ENCODE measurements at regions not wholly inside any gene's neighbourhood (a gene's known extent, or its start where the extent isn't known, plus 50 kb on each side); places are given as distances from the start of the nearest gene placed in this dataset.

DNA sequence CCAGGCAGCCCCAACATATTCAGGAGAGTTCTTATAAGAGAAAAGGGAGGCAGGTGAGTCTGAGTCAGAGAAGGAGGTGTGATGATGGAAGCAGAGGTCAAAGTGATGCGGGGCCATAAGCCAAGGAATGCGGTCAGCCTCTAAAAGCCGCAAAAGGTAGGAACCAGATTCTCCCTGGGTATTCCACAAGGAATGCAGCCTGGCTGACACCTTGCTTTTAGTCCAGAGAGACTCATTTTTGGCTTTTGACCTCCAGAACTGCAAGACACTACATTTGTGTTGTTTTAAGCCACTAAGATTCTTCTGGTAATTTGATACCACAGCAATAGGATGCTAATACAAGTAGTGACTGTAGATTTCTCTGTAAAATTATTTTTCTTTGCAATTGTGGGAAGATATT lies 151.5 kb upstream of the EEPD1 start:
- TF ChIP-seq POLR2AphosphoS5 (IDR thresholded peaks at IDR 0.05): no peak
- no peak for TF ChIP-seq EP300 (IDR thresholded peaks at IDR 0.05; ENCODE audit: low read depth)
- TF ChIP-seq POLR2A (IDR thresholded peaks at IDR 0.05): no peak
- TF ChIP-seq, protein P1, sequence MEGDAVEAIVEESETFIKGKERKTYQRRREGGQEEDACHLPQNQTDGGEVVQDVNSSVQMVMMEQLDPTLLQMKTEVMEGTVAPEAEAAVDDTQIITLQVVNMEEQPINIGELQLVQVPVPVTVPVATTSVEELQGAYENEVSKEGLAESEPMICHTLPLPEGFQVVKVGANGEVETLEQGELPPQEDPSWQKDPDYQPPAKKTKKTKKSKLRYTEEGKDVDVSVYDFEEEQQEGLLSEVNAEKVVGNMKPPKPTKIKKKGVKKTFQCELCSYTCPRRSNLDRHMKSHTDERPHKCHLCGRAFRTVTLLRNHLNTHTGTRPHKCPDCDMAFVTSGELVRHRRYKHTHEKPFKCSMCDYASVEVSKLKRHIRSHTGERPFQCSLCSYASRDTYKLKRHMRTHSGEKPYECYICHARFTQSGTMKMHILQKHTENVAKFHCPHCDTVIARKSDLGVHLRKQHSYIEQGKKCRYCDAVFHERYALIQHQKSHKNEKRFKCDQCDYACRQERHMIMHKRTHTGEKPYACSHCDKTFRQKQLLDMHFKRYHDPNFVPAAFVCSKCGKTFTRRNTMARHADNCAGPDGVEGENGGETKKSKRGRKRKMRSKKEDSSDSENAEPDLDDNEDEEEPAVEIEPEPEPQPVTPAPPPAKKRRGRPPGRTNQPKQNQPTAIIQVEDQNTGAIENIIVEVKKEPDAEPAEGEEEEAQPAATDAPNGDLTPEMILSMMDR (IDR thresholded peaks at IDR 0.05): no peak
- Histone ChIP-seq H3K36me3 (no peaks in the 10 kb centered on the region), H3K4me1 (no peaks in the 10 kb centered on the region), H3K4me3 (no peak overlapping the region), H3K27me3 (no peaks in the 10 kb centered on the region), H3K27ac (no peak overlapping the region), H3K9me3 (no peaks in the 10 kb centered on the region)
- intact Hi-C loops (cut with DNase I; ENCODE audit: low total_unique reads): no loop called here
- DNase-seq: no peak
- in situ Hi-C loops (cut with MboI; ENCODE audit: low pct_ligation_motif_present in 1 of 4, low pct_unique_long_range_greater_than_20kb in 1 of 4, low sequenced_read_pairs in 3 of 4): no loop called here
- WGBS, 2 donors (ENCODE audit: low coverage in 1 of 2): 98 to 100% methylated on average over 1 to 3 of the region's 3 CpGs

DNA sequence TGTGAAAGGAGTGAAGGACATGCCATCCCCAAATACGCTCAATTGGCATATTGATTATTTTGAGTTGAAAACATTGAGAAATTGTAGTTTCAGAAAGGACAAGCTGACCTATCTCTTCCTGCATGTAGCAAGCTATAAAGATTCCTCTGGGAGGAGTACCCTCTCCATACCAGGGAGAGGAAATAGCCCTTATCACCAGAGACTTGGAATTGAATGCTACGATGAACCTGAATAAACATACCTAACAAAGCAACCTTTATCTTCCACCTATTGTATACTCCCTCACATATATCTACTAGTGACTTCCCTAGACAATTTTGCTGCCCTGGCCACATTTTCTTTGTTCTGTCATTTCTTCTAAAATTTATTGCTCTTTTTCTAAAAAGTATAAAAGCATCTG lies 150.2 kb upstream of the EEPD1 start:
- Histone ChIP-seq H3K4me3 (no peak overlapping the region), H3K27ac (no peak overlapping the region), H3K4me1 (no peaks in the 10 kb centered on the region), H3K36me3 (no peaks in the 10 kb centered on the region), H3K9me3 (no peaks in the 10 kb centered on the region), H3K27me3 (no peaks in the 10 kb centered on the region)
- WGBS, 2 donors (ENCODE audit: low coverage in 1 of 2): 71 to 75% methylated on average over 2 of the region's 2 CpGs
- DNase-seq: no peak
- intact Hi-C loops (cut with DNase I; ENCODE audit: low total_unique reads): no loop called here
- TF ChIP-seq POLR2A (IDR thresholded peaks at IDR 0.05) (no peak), EP300 (IDR thresholded peaks at IDR 0.05; ENCODE audit: low read depth) (no peak)
- in situ Hi-C loops (cut with MboI; ENCODE audit: low pct_ligation_motif_present in 1 of 4, low pct_unique_long_range_greater_than_20kb in 1 of 4, low sequenced_read_pairs in 3 of 4): no loop called here

DNA sequence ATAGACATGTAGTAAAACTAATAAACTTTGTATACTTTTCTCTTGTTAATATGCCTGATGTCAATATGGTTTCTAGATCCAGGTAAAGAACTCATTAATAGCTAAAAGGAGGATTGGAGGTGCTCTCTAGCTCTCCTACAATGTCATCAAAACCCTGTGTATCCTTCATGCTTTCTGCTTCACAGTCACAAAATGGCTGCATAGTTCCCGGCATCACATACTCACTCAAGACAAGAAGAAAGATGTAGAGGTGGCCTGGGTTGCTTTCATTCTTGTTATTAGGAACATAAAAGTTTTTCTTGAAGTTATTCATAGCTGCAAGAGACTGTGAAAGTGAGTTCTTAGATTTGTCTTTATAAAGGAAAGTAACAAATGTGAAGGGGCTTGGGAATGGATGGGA lies 149.7 kb upstream of the EEPD1 start:
- Histone ChIP-seq H3K9me3 (no peaks in the 10 kb centered on the region), H3K27ac (no peak overlapping the region), H3K27me3 (no peaks in the 10 kb centered on the region), H3K36me3 (no peaks in the 10 kb centered on the region), H3K4me1 (no peaks in the 10 kb centered on the region), H3K4me3 (no peak overlapping the region)
- DNase-seq: no peak
- TF ChIP-seq, protein P1 (IDR thresholded peaks at IDR 0.05): no peak
- in situ Hi-C loops (cut with MboI; ENCODE audit: low pct_ligation_motif_present in 1 of 4, low pct_unique_long_range_greater_than_20kb in 1 of 4, low sequenced_read_pairs in 3 of 4) (no loop called here), intact Hi-C loops (cut with DNase I; ENCODE audit: low total_unique reads) (no loop called here)
- WGBS, 2 donors (ENCODE audit: low coverage in 1 of 2): 90 to 100% methylated on average over 1 of the region's 1 CpG

DNA sequence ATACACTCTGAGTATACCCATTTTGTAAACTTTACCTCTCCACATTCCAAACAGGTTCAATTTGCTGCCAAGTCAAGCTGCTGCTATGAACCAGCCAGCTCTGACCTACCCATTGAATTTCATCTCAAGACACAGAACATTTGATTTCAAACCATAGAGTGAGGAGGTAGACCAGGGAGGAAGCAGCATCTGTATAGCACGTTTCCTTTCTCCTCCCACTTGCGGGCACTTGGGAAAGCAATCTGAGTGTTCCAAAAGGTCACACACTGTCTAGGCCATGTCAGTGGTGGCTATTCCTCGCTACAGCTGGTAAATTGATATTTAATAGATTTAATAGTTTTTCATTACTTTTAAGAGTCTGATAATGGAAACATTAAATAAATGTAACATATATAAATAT lies 147.8 kb upstream of the EEPD1 start:
- Histone ChIP-seq H3K4me3 (no peak overlapping the region), H3K27me3 (no peaks in the 10 kb centered on the region), H3K36me3 (no peaks in the 10 kb centered on the region), H3K27ac (no peak overlapping the region), H3K9me3 (no peaks in the 10 kb centered on the region), H3K4me1 (no peaks in the 10 kb centered on the region)
- in situ Hi-C loops (cut with MboI; ENCODE audit: low pct_ligation_motif_present in 1 of 4, low pct_unique_long_range_greater_than_20kb in 1 of 4, low sequenced_read_pairs in 3 of 4) (no loop called here), intact Hi-C loops (cut with DNase I; ENCODE audit: low total_unique reads) (no loop called here)
- DNase-seq: no peak
- no peak for TF ChIP-seq EP300 (IDR thresholded peaks at IDR 0.05; ENCODE audit: low read depth)
- TF ChIP-seq POLR2AphosphoS5 (IDR thresholded peaks at IDR 0.05): no peak
- no peak for TF ChIP-seq POLR2A (IDR thresholded peaks at IDR 0.05)
- 80 to 89% methylated on average over 3 of the region's 3 CpGs for WGBS, 2 donors (ENCODE audit: low coverage in 1 of 2)

DNA sequence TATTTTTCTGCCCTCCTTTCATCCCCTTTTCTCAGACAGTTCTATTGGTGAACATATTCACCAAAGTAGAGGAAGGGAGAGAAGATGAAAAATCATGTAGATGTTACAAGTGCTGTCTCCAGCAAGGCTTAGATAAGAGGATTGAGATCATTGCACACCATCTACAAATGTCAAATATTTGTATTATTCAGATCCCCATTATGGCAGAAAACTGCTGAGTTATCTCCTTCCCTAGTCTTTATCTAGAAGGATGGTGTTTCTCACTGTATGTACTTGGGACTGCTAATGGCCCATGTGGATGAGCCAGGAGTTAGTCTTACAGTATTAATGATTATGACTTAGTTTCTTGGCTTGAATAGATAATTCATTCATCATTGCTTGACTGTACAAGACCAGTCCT lies 147.2 kb upstream of the EEPD1 start:
- no peaks in the 10 kb centered on the region for H3K27me3 ChIP-seq
- intact Hi-C loops (cut with DNase I; ENCODE audit: low total_unique reads) (no loop called here), in situ Hi-C loops (cut with MboI; ENCODE audit: low pct_ligation_motif_present in 1 of 4, low pct_unique_long_range_greater_than_20kb in 1 of 4, low sequenced_read_pairs in 3 of 4) (no loop called here)
- H3K36me3 ChIP-seq: no peaks in the 10 kb centered on the region
- no peak overlapping the region for H3K4me3 ChIP-seq
- no peak for TF ChIP-seq EP300 (IDR thresholded peaks at IDR 0.05; ENCODE audit: low read depth)
- TF ChIP-seq, protein P1 (IDR thresholded peaks at IDR 0.05): no peak
- TF ChIP-seq POLR2AphosphoS5 (IDR thresholded peaks at IDR 0.05): no peak
- no peak for TF ChIP-seq POLR2A (IDR thresholded peaks at IDR 0.05)
- no peaks in the 10 kb centered on the region for H3K9me3 ChIP-seq
- DNase-seq: no peak
- H3K4me1 ChIP-seq: no peaks in the 10 kb centered on the region
- H3K27ac ChIP-seq: no peak overlapping the region
